ENCODE measurements at regions not wholly inside any gene's neighbourhood (a gene's known extent, or its start where the extent isn't known, plus 50 kb on each side); places are given as distances from the start of the nearest gene placed in this dataset.

- Histone ChIP-seq H3K9ac (replicated peaks in 1 of 4; ENCODE audit: extremely low read depth in 1 of 4, low read depth in 3 of 4, low read length in 3 of 4) (no peak overlapping the region), H4K5ac (ENCODE audit: insufficient read length, low read depth, low read length) (no peak overlapping the region), H3K4me1 (replicated peaks in 1 of 4; ENCODE audit: control insufficient read depth in 3 of 4, insufficient read depth in 4 of 4, low read length in 3 of 4) (no peaks in the 10 kb centered on the region), H3K56ac (replicated peaks; ENCODE audit: insufficient read length, low read depth, low read length) (no peak overlapping the region), H3K27ac (ENCODE audit: low read depth, low read length) (no peak overlapping the region), H3K23me2 (ENCODE audit: low read depth, low read length) (no peaks in the 10 kb centered on the region), H3K23ac (ENCODE audit: insufficient read length) (no peak overlapping the region), H4K8ac (ENCODE audit: extremely low read depth, insufficient read depth, low read length) (no peak overlapping the region), H2BK20ac (ENCODE audit: low read length) (no peak overlapping the region), H2AFZ (ENCODE audit: low read length) (no peak overlapping the region), H3K27me3 (replicated peaks in 1 of 4; ENCODE audit: control insufficient read depth in 3 of 4, extremely low read depth in 1 of 4, insufficient read depth in 3 of 4, low read length in 3 of 4) (no peaks in the 10 kb centered on the region), H3K9me3 (ENCODE audit: insufficient read depth in 2 of 2, low read depth in 1 of 2, low read length in 1 of 2) (no peaks in the 10 kb centered on the region), H3K14ac (ENCODE audit: insufficient read length) (no peak overlapping the region), H2BK12ac (ENCODE audit: low read depth, low read length) (no peak overlapping the region), H4K20me1 (replicated peaks in 1 of 2; ENCODE audit: control insufficient read depth in 1 of 2, insufficient read depth in 2 of 2, low read length in 2 of 2) (no peaks in the 10 kb centered on the region), H2BK120ac (replicated peaks; ENCODE audit: low read depth, low read length) (no peak overlapping the region), H2BK5ac (ENCODE audit: low read depth, low read length) (no peak overlapping the region), H3K79me1 (ENCODE audit: low read depth, low read length) (no peaks in the 10 kb centered on the region), H3K4ac (replicated peaks; ENCODE audit: insufficient read length, low read depth, low read length) (no peak overlapping the region), H3K79me2 (ENCODE audit: control insufficient read depth in 1 of 2, insufficient read depth in 2 of 2, low read length in 2 of 2) (no peaks in the 10 kb centered on the region), H4K91ac (replicated peaks; ENCODE audit: insufficient read length, low read length) (no peak overlapping the region), H2AK5ac (ENCODE audit: low read depth, low read length) (no peak overlapping the region), H3K4me2 (ENCODE audit: insufficient read depth in 1 of 2, low read depth in 2 of 2, low read length in 2 of 2) (no peak overlapping the region), H3K4me3 (ENCODE audit: extremely low read depth in 1 of 4, insufficient read depth in 2 of 4, low read depth in 3 of 4, low read length in 4 of 4) (no peak overlapping the region), H3K36me3 (ENCODE audit: control insufficient read depth in 2 of 4, insufficient read depth in 4 of 4, low read length in 3 of 4) (no peaks in the 10 kb centered on the region), H2BK15ac (ENCODE audit: low read length) (no peak overlapping the region), H3K18ac (ENCODE audit: extremely low read depth, low read length) (no peak overlapping the region)
- no peak for FAIRE-seq
- TF ChIP-seq SP1 (IDR thresholded peaks at IDR 0.05; ENCODE audit: low read depth, low read length) (no peak), CHD1 (IDR thresholded peaks at IDR 0.05; ENCODE audit: low read depth, low read length) (no peak), CBX5 (IDR thresholded peaks at IDR 0.05; ENCODE audit: low read depth, low read length) (no peak), ATF2 (IDR thresholded peaks at IDR 0.05; ENCODE audit: low read length) (no peak), TAF7 (optimal IDR thresholded peaks at IDR 0.05; ENCODE audit: borderline replicate concordance, low read depth, low read length) (no peak), CREB1 (IDR thresholded peaks at IDR 0.05) (no peak), CHD2 (IDR thresholded peaks at IDR 0.05; ENCODE audit: low read length) (no peak), RXRA (IDR thresholded peaks at IDR 0.05; ENCODE audit: insufficient read depth, low read depth, low read length) (no peak), SP2 (IDR thresholded peaks at IDR 0.05; ENCODE audit: low read length) (no peak), POU5F1 (IDR thresholded peaks at IDR 0.05; ENCODE audit: low read depth, low read length) (no peak), EGR1 (IDR thresholded peaks at IDR 0.05; ENCODE audit: borderline replicate concordance, low read depth, low read length) (no peak), POLR2A (IDR thresholded peaks at IDR 0.05; ENCODE audit: control extremely low read depth in 1 of 2, low read depth in 2 of 2, low read length in 2 of 2) (no peak), CEBPB (IDR thresholded peaks at IDR 0.05; ENCODE audit: low read depth, low read length) (no peak)
- 68% methylated on average over 4 of the region's 4 CpGs; no CpG with 5 or more reads in 1 of the 2 experiments for WGBS, 2 experiments (ENCODE audit: extremely low coverage in 1 of 2, insufficient coverage in 1 of 2, insufficient read length in 1 of 2, insufficient replicate concordance in 2 of 2, low coverage in 1 of 2, low lambda C conversion rate in 2 of 2, missing lambda C conversion rate in 1 of 2)
- ChIA-PET POLR2A (ENCODE audit: partially characterized antibody) (no interaction called here), CTCF (ENCODE audit: partially characterized antibody) (interaction anchor here (0.6 to 1.5 kb wide), 4 partner anchors 11 to 96 kb away, joined by 3 to 4 read pairs (median 3); no protein-coding TSS in a partner anchor)
- no peak for DNase-seq (ENCODE audit: low read depth in 1 of 2, low spot score in 2 of 2)
Measured at GRCh38 chr5:143521141-143521540, 117.7 kb upstream of the NR3C1 start.
